GM04503 (cell line): ENCODE measurements at regions not wholly inside any gene's neighbourhood (a gene's known extent, or its start where the extent isn't known, plus 50 kb on each side); places are given as distances from the start of the nearest gene placed in this dataset.
"Not testable (repeated sequence)": the region's sequence is repeated elsewhere in the genome, so short reads cannot be mapped to it uniquely, and the experiment has no call there.

Source experiments
- DNase-seq: peaks from one replicate; pipeline ENCODE4 v3.0.0-alpha.2; 2012; ENCODE audit warnings: low read depth

DNA sequence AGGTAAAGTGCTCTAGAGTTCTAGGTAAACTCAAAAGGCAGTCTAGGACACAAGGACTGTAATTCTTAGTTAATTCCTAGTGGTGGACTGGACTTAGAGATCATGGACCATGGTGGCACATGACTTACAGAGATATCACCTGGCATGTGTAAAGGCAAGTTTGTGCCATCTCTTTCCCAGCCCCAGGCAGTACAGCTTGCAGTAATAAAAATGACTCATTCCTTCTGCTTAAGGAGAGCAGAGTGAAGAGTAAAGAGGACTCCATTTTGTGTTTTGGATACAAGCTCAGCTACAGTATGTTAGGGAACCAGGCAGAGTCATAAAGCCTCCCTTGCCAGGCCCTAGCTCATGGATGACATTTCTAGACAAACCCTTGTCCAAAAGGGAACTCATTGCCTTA lies 629.9 kb downstream of the JRKL start:
- DNase-seq, result no peak

- DNase-seq, result no peak
Observed at GRCh38 chr11:97022955-97023354, 633.1 kb downstream of the JRKL start.

GRCh38 chr11:97028836-97029406 lies 639.1 kb downstream of the JRKL start:
- no peak for DNase-seq

DNA sequence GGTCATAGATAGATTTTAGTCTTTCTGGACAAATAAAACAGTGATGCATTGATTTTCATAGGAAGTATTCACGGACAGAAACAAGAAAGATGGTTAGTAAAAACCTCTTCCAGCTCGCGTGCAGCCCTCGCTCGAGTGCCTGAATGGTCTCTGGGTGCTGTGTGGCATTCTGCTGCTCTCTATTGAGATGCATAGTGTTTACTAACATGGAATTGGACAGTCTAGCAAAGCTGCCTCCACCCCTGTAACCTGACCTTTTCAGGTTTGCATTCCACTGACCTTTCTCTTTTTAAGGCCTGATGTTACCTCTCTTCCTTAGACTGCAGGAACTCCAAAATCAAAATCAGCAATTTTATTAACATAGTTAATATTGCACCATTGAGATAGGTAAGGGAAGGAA lies 643.4 kb downstream of the JRKL start:
- DNase-seq, result no peak

DNA sequence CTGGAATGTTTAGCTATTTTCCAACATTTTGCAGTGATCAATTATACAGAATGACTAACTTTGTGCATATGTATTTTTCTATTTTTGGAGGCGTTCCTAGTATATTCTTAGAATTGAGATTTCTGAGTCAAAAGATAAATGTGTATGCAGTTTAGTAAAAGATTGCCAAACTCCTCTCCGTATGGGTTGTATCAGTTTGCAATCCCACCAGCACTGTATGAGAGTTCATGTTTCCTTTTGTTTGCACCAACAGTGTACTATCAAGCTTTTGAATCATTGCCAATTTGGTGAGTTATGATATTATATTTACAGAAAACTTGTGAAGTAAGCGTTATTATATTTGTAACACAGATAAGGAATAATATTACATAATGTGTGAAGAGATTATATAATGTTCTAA lies 658.7 kb downstream of the JRKL start:
- no peak for DNase-seq

DNA sequence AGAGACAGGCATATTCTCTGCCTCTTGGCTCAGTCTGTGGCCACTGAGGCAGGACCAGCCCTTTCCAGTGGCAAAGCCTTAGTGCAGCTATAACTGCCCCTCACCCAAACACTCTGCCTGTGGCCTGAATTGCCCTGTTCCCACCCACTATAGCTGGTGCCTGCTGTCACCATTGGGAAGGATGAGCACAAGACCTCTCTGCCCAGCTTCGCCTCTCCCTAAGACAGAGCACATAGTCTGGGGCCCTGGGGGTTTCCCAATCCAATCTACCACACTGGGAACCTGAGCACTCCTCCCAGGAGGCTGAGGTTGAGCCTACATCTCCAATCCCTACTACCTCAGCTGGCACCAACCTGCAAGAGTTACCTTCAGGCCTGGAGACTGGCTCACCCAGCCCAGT lies 670.4 kb downstream of the JRKL start:
- DNase-seq, result no peak

GRCh38 chr11:97069160-97069559 lies 679.3 kb downstream of the JRKL start:
- DNase-seq, result no peak

DNA sequence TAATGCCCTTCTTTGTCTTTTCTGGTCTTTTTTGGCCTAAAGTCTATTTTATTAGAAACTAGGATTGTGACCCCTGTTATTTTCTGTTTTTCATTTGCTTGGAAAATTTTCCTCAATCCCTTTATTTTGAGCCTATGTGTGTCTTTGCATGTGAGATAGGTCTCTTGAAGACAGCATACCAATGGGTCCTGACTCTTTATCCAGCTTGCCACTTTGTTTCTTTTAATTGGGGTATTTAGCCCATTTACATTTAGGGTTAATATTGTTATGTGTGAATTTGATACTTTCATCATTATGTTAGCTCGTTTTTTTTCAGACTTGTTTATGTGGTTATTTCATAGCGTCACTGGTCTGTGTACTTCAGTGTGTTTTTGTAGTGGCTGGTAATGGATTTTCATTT lies 682.6 kb downstream of the JRKL start:
- no peak for DNase-seq

GRCh38 chr11:97076666-97077065 lies 686.9 kb downstream of the JRKL start:
- not testable (repeated sequence) for DNase-seq

DNA sequence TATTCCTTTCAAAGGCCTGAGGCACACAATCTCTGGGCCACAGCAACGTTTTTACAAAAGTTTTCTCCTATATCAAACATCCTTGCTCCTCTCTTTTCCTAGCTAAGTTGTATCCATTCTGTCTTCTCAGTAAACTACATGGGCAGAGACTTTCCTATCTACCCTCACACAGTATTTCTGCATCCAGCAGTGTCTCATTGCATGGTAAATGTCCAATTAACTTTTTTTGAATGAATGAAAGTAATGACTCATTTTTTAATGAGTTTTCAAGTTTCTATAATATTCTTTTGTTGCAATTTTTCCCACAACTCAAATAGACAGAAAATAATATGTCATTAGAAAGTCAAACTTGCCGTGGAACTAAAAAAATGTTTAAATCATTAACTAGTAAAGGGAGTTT lies 688.6 kb downstream of the JRKL start:
- DNase-seq, result no peak

DNA sequence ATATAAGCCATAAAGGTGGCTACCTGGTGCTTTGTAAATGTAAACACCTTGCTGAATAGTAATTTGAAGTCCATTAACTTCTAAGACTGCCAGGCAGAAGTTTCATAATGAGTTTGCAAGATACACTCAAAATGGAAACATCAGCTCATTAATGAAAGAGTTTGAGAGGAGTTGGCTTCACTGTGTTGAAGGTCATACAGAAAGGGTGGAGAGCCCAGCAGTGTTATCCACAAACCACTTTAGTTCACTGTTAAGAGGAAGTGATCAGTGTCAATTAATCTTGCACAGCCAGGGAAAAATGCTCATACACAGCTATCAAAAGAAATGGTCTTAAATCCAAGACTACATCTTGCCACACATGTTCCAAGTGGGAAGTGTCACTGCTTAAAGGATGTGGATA lies 689.4 kb downstream of the JRKL start:
- no peak for DNase-seq

DNA sequence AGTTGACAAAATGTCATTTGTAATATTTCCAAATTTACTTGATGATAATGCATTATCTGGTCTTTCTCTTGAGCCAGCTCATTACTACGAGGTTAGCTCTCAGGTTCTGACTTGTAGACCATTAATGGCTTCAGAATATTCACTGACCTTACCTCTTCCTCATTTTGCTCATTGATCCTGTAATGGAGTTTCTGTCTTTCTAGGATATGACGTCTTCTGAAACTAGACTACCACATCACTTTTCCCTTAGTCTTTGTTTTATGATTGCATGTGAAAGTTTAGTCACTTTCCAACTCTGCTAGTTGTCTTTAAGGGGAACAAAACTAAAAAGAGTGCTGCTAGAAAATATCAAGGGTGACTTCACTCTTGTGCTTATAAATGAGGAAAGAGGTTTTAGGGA lies 697.6 kb downstream of the JRKL start:
- DNase-seq, result no peak

DNA sequence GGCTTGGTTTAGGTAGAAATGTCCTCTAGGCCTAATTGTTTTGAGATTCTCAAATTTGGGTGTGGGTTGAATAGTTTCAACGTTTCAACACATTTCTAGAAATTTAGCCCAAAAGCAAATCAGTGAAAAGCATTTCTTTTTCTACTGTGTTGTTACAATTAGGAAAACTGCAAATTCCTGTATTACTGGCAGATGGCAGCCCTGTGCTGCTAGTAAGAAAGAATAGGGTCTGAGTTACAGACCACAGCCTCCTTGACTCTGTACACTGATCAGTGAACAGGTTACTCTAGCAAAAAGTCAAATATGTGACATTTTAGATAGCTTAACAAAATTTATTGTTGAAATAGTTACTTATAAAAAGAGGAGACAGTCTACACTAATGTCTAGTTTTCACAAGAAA lies 703.0 kb downstream of the JRKL start:
- DNase-seq, result no peak

GRCh38 chr11:97102180-97102579 lies 712.4 kb downstream of the JRKL start:
- DNase-seq, result not testable (repeated sequence)

- no peak for DNase-seq
Observed at GRCh38 chr11:97107604-97108003, 717.8 kb downstream of the JRKL start.

DNA sequence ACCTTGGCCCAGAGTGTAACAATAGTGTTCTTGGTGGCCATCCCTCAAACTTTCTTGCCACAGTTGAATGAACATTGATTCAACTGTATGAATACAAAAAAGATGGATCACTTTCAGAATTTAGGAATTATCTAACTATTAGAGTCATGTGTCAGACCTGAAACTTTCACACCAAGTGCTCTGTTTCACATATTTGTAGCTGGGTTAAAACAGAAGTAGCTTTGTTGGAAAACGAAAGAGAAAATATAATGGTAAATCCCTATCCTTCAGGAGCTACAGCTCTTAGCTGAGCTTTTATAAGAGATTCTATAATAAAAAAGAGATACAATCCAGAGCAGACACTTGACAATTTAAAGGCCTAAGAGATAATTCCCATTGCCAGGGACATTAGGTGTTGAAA lies 719.3 kb downstream of the JRKL start:
- DNase-seq, result no peak

DNA sequence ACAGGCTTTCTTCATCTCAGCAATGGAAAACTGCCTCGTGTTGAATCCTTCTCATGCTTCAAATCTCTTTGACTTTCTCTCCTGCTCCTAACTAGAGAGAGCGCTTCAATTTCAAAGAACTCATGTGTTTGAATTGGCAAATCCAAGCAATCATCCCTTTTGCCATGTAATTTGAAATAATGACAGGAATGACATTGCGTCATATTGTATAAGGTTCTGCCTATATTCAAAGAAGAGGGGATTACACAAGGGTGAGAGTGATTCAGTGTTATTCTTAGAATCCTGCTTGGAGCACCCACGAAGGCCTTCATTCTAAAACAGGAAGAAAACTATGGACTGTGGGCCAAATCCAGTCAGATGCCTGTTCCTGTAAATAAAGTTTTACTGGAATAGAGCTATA lies 720.6 kb downstream of the JRKL start:
- no peak for DNase-seq

GRCh38 chr11:97111559-97111958 lies 721.7 kb downstream of the JRKL start:
- no peak for DNase-seq

- DNase-seq, result no peak
Observed at GRCh38 chr11:97118614-97119200, 728.9 kb downstream of the JRKL start.

DNA sequence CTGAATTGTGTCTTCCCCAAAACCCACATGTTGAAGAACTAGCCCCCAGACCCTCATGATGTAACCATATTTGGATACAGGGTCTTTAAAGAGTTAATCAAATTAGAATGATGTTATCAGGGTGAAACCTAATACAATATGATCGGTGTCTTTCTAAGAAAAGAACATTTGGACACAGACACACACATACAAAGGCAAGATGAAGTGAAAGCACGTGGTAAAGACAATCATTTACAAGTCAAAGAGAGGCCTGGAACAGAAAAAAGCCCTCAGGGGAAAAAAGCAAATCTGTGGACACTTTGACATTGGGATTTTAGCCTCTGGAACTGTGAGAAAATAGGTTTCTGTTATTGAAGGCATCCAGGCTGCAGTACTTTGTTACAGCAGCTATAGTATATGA lies 733.4 kb downstream of the JRKL start:
- DNase-seq, result no peak

DNA sequence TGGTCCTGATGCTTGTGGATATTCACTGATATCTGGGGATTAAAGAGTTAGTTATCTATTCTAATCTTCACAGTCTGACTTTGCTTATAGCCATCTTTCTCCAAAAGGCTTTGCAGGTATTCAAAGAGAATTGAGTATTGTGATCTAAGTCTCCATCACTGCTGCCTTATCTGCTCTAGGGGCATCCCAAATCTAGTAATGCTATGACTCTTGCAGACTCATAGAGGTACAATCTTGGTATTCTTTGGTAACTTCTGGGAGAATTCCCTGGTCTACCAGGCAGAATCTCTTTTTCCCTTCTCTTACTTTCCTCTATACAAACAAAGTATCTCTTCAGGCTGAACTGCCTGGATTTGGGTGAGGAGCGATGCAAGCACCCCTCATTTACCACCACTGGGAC lies 746.3 kb downstream of the JRKL start:
- no peak for DNase-seq

DNA sequence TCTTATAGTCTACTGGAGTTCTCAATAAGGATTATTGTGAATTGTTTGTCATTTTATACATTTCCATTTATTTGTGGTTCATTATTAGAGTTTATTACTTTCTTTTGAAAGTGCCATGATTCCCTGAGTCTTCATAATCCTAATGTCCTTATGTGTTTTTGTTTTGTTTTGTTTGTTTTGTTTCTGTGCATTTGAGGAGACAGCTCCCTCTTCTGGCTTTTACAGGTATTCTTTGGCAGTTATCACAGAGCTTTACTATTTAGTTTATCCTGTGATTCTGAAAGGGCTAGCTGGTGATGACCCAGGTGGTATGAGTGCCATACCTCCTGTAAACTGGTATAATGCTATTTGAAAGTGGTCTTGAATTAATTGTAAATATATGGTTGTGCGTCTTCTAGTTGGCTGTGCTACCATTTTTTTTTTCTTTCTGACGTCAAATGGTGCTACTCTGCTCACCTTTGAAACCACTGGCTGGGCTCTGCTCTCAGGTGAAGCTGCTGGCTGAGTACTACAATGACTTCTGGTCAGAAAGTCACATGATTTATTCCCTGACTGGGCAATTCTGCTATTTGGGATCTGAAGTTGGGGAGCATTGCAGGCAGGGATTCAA lies 751.2 kb downstream of the JRKL start:
- DNase-seq, result no peak

GRCh38 chr11:97143463-97143862 lies 753.6 kb downstream of the JRKL start:
- no peak for DNase-seq

DNA sequence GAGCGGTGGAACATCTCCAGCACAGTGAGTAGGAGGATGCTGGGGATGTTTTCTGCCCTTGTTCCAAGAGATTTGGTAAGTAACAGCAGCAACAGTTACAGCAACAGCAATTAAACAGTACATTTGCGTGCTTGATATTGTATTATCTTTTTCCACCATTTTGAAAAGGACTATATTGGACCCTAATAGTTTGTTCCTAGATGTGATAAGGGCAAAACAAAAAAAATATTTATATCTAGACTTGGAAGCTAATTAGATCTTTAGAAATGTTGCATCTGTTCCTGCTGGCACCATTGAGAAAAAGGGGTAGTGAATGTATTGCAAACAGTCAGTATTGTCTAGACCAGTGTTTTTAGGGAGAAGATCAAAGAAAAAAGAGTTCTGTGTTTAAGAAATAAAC lies 759.9 kb downstream of the JRKL start:
- DNase-seq, result no peak
